Stimulated activated naive CD8-positive, alpha-beta T cell treated with anti-CD3 and anti-CD28 coated beads, Interleukin-15, amount 100 ng/mL, for 72 hours (primary cell): ENCODE measurements at regions not wholly inside any gene's neighbourhood (a gene's known extent, or its start where the extent isn't known, plus 50 kb on each side); places are given as distances from the start of the nearest gene placed in this dataset.

Source experiments
- ATAC-seq: fragments of 150-1000 bp; cut with Tn5 transposase; 2 replicates; pipeline ENCODE4 v1.10.0; 2021; ENCODE audit warnings: mild to moderate bottlenecking, moderate library complexity
- DNase-seq, 2 donors: peaks; one replicate each; pipeline ENCODE4 v3.0.0; 2021 to 2022
- H3K27ac Mint-ChIP-seq, 2 donors: one replicate each; pipeline ENCODE4 v1.8.0; 2022; ENCODE audit warnings: mild to moderate bottlenecking in 2 of 2, mixed read lengths in 2 of 2, moderate library complexity in 2 of 2
- H3K27me3 Mint-ChIP-seq: one replicate; pipeline ENCODE4 v1.8.0; 2022; ENCODE audit warnings: mixed read lengths
- H3K4me1 Mint-ChIP-seq: one replicate; pipeline ENCODE4 v1.8.0; 2022; ENCODE audit warnings: mild to moderate bottlenecking, mixed read lengths
- H3K4me3 Mint-ChIP-seq, 2 donors: one replicate each; pipeline ENCODE4 v1.8.0; 2022; ENCODE audit warnings: mild to moderate bottlenecking in 2 of 2, mixed read lengths in 2 of 2, moderate library complexity in 1 of 2
- H3K9me3 Mint-ChIP-seq, 2 donors: one replicate each; pipeline ENCODE4 v1.8.0; 2022; ENCODE audit warnings: mixed read lengths in 2 of 2

DNA sequence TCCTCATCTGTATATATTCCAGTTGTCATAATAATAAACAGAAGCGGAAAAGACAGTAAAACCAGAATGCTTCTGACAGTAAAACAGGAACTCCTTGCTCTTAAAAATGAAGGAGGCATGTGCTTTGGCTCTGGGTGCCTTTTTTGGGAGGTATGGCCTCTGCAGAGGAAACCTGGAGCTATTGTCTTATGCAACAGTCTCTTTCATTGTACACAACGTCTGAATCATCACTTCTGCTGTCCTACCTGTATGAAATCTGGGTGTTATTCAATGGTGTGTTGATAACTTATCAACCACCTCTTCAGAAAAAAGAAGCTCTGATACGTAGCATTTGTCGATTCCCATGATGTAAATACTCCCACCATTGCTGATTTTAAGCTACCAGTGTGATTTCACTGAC is 64.8 kb downstream of the CDCA7 start:
- Mint-ChIP-seq H3K9me3 (no peaks in the 10 kb centered on the region), H3K27ac (peak overlapping the region in 1 of 2 donors; percentile 6), H3K27me3 (peaks cover 41% of the 10 kb centered on the region), H3K4me1 (no peaks in the 10 kb centered on the region), H3K4me3 (no peak overlapping the region)
- ATAC-seq = no peak
- no peak for DNase-seq

DNA sequence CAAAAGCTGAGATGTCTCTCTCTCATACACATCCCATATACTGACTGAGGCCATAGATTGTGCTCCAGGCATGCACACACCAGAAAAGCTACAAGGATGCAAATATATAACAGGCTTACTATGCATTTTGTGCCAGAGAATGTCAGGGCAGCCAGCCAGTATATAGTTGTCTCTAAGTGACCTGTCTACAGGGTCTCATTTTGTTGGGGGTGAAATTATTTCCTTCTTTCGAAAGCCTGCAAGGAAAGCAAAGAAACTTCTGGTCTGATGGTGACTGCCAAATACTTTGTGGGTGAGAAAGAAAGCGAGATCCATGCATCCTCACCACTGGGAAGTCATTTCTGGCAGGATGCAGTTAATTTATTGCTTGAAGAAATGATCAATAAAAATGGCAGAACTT is 70.2 kb downstream of the CDCA7 start:
- Mint-ChIP-seq H3K27me3 (peaks cover 23% of the 10 kb centered on the region), H3K27ac (no peak overlapping the region), H3K4me3 (no peak overlapping the region), H3K4me1 (no peaks in the 10 kb centered on the region), H3K9me3 (no peaks in the 10 kb centered on the region)
- ATAC-seq (no peak), DNase-seq (no peak)

GRCh38 chr2:173427887-173428668 is 73.4 kb downstream of the CDCA7 start:
- H3K27ac Mint-ChIP-seq = no peak overlapping the region

GRCh38 chr2:173431191-173431590 is 76.5 kb downstream of the CDCA7 start:
- H3K27me3 Mint-ChIP-seq = peaks cover 21% of the 10 kb centered on the region
- H3K9me3 Mint-ChIP-seq = no peaks in the 10 kb centered on the region
- no peak for DNase-seq
- peaks cover 9% of the 10 kb centered on the region for H3K4me1 Mint-ChIP-seq
- no peak for ATAC-seq
- H3K4me3 Mint-ChIP-seq = no peak overlapping the region
- H3K27ac Mint-ChIP-seq = no peak overlapping the region

More at GRCh38 chr2:173427887-173428668, 73.4 kb downstream of the CDCA7 start:
- H3K27me3 Mint-ChIP-seq = peaks cover 13% of the 10 kb centered on the region
- no peak for DNase-seq
- H3K4me3 Mint-ChIP-seq = no peak overlapping the region
- ATAC-seq = no peak
- no peaks in the 10 kb centered on the region for H3K9me3 Mint-ChIP-seq
- H3K4me1 Mint-ChIP-seq = no peaks in the 10 kb centered on the region

- Mint-ChIP-seq H3K27ac (no peak overlapping the region), H3K9me3 (no peaks in the 10 kb centered on the region), H3K4me1 (peaks cover 14% of the 10 kb centered on the region), H3K4me3 (no peak overlapping the region), H3K27me3 (peaks cover 21% of the 10 kb centered on the region)
- DNase-seq (no peak), ATAC-seq (no peak)
Measured at GRCh38 chr2:173432049-173432754, 77.5 kb downstream of the CDCA7 start.

GRCh38 chr2:173434762-173435569 is 80.3 kb downstream of the CDCA7 start:
- ATAC-seq (no peak), DNase-seq (no peak)
- Mint-ChIP-seq H3K9me3 (no peaks in the 10 kb centered on the region), H3K27me3 (peaks cover 21% of the 10 kb centered on the region), H3K27ac (no peak overlapping the region), H3K4me1 (peaks cover 14% of the 10 kb centered on the region), H3K4me3 (no peak overlapping the region)

DNA sequence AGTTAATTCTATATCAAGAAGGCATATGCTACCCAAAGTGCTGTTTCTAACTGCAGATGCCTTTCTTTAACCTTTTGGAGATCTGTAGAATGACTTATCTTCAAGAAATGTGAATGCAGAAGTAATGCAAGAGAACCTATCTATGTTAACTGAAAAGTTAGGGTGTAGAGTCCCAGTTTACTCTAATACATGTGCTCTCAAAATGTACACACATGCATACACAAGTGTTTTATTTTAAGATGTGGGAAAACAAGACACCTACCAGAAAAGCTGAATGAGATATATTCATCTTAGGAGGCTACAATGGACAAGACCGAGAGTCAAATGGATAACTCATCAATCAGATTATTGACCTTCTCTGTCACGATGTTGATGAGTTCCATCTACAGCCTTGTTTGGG is 80.9 kb downstream of the CDCA7 start:
- H3K4me1 Mint-ChIP-seq = peaks cover 14% of the 10 kb centered on the region
- H3K27me3 Mint-ChIP-seq = peaks cover 21% of the 10 kb centered on the region
- H3K27ac Mint-ChIP-seq = no peak overlapping the region
- ATAC-seq (no peak), DNase-seq (no peak)
- H3K9me3 Mint-ChIP-seq = no peaks in the 10 kb centered on the region
- no peak overlapping the region for H3K4me3 Mint-ChIP-seq

GRCh38 chr2:173436088-173436487 is 81.4 kb downstream of the CDCA7 start:
- DNase-seq (no peak), ATAC-seq (peak; percentile 67)
- H3K4me3 Mint-ChIP-seq = no peak overlapping the region
- peaks cover 14% of the 10 kb centered on the region for H3K4me1 Mint-ChIP-seq
- peaks cover 21% of the 10 kb centered on the region for H3K27me3 Mint-ChIP-seq
- H3K9me3 Mint-ChIP-seq = no peaks in the 10 kb centered on the region
- H3K27ac Mint-ChIP-seq = no peak overlapping the region

- no peaks in the 10 kb centered on the region for H3K9me3 Mint-ChIP-seq
- no peak overlapping the region for H3K4me3 Mint-ChIP-seq
- DNase-seq = no peak
- no peak overlapping the region for H3K27ac Mint-ChIP-seq
- ATAC-seq = no peak
- peaks cover 5% of the 10 kb centered on the region for H3K4me1 Mint-ChIP-seq
- H3K27me3 Mint-ChIP-seq = no peaks in the 10 kb centered on the region
Measured at GRCh38 chr2:173441222-173441621, 86.5 kb downstream of the CDCA7 start.

GRCh38 chr2:173442542-173442941 is 87.9 kb downstream of the CDCA7 start:
- Mint-ChIP-seq H3K27me3 (no peaks in the 10 kb centered on the region), H3K4me3 (no peak overlapping the region), H3K4me1 (no peaks in the 10 kb centered on the region), H3K9me3 (no peaks in the 10 kb centered on the region), H3K27ac (no peak overlapping the region)
- ATAC-seq (no peak), DNase-seq (no peak)

DNA sequence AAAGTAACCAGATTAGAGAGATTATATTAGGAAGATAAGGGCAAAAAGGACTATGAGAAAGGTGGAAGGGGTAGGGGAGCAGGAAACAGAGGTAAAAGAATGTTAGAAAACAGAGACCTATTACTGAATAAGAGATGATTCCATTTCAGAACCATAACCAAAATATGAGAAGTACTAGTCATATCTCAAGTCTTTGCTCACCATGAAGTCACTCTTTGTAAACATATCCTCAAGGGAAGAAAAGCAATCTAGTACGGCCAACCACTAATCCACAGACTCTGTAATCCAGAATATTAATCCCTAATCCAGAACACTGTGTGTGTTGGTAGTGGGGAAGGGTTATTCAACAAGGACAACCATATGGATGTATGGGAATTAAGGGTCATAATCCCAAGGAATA is 92.0 kb downstream of the CDCA7 start:
- ATAC-seq = no peak

GRCh38 chr2:173448938-173449471 is 94.3 kb downstream of the CDCA7 start:
- Mint-ChIP-seq H3K4me3 (peak overlapping the region; percentile 74 to 81), H3K4me1 (peaks cover 23% of the 10 kb centered on the region), H3K27ac (peak overlapping the region in 1 of 2 donors; percentile 78), H3K9me3 (no peaks in the 10 kb centered on the region), H3K27me3 (no peaks in the 10 kb centered on the region)
- ATAC-seq = peak; percentile 78
- peak; percentile 57 to 73 for DNase-seq

More for the DNA sequence above, 92.0 kb downstream of the CDCA7 start:
- no peak for DNase-seq
- Mint-ChIP-seq H3K9me3 (no peaks in the 10 kb centered on the region), H3K27me3 (no peaks in the 10 kb centered on the region), H3K4me1 (peaks cover 23% of the 10 kb centered on the region), H3K27ac (no peak overlapping the region), H3K4me3 (no peak overlapping the region)

DNA sequence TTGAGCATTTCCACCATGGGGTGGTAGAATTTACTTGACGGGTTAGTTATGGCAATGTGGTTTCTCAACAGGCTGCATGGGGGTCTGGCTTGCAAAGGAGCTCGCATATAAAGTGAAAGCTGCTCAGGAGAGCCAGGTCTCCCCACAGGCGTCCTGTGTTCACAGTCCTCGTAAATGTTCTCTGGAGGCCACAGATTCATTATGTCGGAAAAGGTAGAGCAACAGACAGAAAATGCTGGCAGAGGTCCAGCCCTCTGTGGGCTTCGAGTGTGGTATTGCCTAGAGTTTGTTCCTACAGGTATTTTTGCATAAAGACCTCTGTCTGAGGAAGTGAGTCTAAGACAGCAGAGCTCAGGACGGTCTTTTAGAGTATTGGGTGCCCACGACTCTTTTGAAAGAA is 96.4 kb downstream of the CDCA7 start:
- DNase-seq (peak; percentile 26 to 33), ATAC-seq (peak; percentile 48)
- H3K4me3 Mint-ChIP-seq = peak overlapping the region; percentile 51 to 75
- no peaks in the 10 kb centered on the region for H3K9me3 Mint-ChIP-seq
- H3K27ac Mint-ChIP-seq = peak overlapping the region in 1 of 2 donors; percentile 47
- H3K4me1 Mint-ChIP-seq = peaks cover 23% of the 10 kb centered on the region
- no peaks in the 10 kb centered on the region for H3K27me3 Mint-ChIP-seq

- no peak for DNase-seq
- ATAC-seq = no peak
- H3K27me3 Mint-ChIP-seq = no peaks in the 10 kb centered on the region
- no peak overlapping the region for H3K4me3 Mint-ChIP-seq
- H3K9me3 Mint-ChIP-seq = no peaks in the 10 kb centered on the region
- peaks cover 23% of the 10 kb centered on the region for H3K4me1 Mint-ChIP-seq
- no peak overlapping the region for H3K27ac Mint-ChIP-seq
Measured at GRCh38 chr2:173451941-173452340, 97.3 kb downstream of the CDCA7 start.

GRCh38 chr2:173452416-173452815 is 97.7 kb downstream of the CDCA7 start:
- no peaks in the 10 kb centered on the region for H3K9me3 Mint-ChIP-seq
- peaks cover 23% of the 10 kb centered on the region for H3K4me1 Mint-ChIP-seq

More at GRCh38 chr2:173452416-173452815, 97.7 kb downstream of the CDCA7 start:
- ATAC-seq = no peak
- no peak for DNase-seq
- H3K27me3 Mint-ChIP-seq = no peaks in the 10 kb centered on the region
- H3K4me3 Mint-ChIP-seq = no peak overlapping the region
- H3K27ac Mint-ChIP-seq = no peak overlapping the region
